NCI-H1105 treated with DMSO at 0.1 percent for 48 hours (cell line): ENCODE measurements at regions not wholly inside any gene's neighbourhood (a gene's known extent, or its start where the extent isn't known, plus 50 kb on each side); places are given as distances from the start of the nearest gene placed in this dataset.
A peak's percentile ranks its signal among the peaks of the same experiment; 100 is the strongest.

Source experiments
- DNase-seq: peaks from one replicate; lab custom pipeline; 2025; lab: John Stamatoyannopoulos, UW

GRCh38 chr9:13552606-13553215, 273.2 kb upstream of the MPDZ start:
- peak; percentile 86 for DNase-seq

GRCh38 chr9:13550519-13550918, 271.0 kb upstream of the MPDZ start:
- DNase-seq, result no peak

- no peak for DNase-seq
These were observed 269.0 kb upstream of the MPDZ start for GRCh38 chr9:13548535-13548934.

GRCh38 chr9:13535141-13535540, 255.6 kb upstream of the MPDZ start:
- no peak for DNase-seq

- no peak for DNase-seq
These were observed 254.5 kb upstream of the MPDZ start for GRCh38 chr9:13534006-13534405.

- DNase-seq, result no peak
These were observed 252.9 kb upstream of the MPDZ start for GRCh38 chr9:13532407-13532806.

GRCh38 chr9:13529321-13530104, 250.0 kb upstream of the MPDZ start:
- peak; percentile 28 for DNase-seq

- DNase-seq, result no peak
These were observed 244.8 kb upstream of the MPDZ start for GRCh38 chr9:13524245-13524644.

- no peak for DNase-seq
These were observed 240.6 kb upstream of the MPDZ start for GRCh38 chr9:13520069-13520468.

- DNase-seq, result no peak
These were observed 234.4 kb upstream of the MPDZ start for GRCh38 chr9:13513716-13514444.

GRCh38 chr9:13513286-13513685, 233.8 kb upstream of the MPDZ start:
- no peak for DNase-seq

GRCh38 chr9:13508681-13509080, 229.2 kb upstream of the MPDZ start:
- peak; percentile 27 for DNase-seq

GRCh38 chr9:13508086-13508485, 228.6 kb upstream of the MPDZ start:
- DNase-seq, result no peak

GRCh38 chr9:13505797-13506196, 226.3 kb upstream of the MPDZ start:
- DNase-seq, result no peak

GRCh38 chr9:13503599-13503998, 224.1 kb upstream of the MPDZ start:
- DNase-seq, result no peak

- no peak for DNase-seq
These were observed 223.0 kb upstream of the MPDZ start for GRCh38 chr9:13502484-13502883.

- no peak for DNase-seq
These were observed 221.5 kb upstream of the MPDZ start for GRCh38 chr9:13501018-13501417.

- no peak for DNase-seq
These were observed 220.5 kb upstream of the MPDZ start for GRCh38 chr9:13500034-13500433.

- DNase-seq, result no peak
These were observed 214.2 kb upstream of the MPDZ start for GRCh38 chr9:13493697-13494096.

- no peak for DNase-seq
These were observed 212.3 kb upstream of the MPDZ start for GRCh38 chr9:13491493-13492424.

GRCh38 chr9:13491138-13491492, 211.6 kb upstream of the MPDZ start:
- DNase-seq, result no peak

GRCh38 chr9:13487936-13488335, 208.4 kb upstream of the MPDZ start:
- DNase-seq, result no peak
